ENCODE measurements at regions not wholly inside any gene's neighbourhood (a gene's known extent, or its start where the extent isn't known, plus 50 kb on each side); places are given as distances from the start of the nearest gene placed in this dataset.

GRCh38 chr2:45212953-45213635, 203.8 kb upstream of the SIX2 start:
- H3K4me1 Mint-ChIP-seq (ENCODE audit: low read depth), result no peaks in the 10 kb centered on the region
- H3K36me3 Mint-ChIP-seq (ENCODE audit: low read depth), result no peaks in the 10 kb centered on the region
- H3K27ac Mint-ChIP-seq, result no peak overlapping the region
- no peak for DNase-seq (ENCODE audit: low spot score)
- peaks cover 24% of the 10 kb centered on the region for H3K27me3 Mint-ChIP-seq (ENCODE audit: low read depth)
- no peak overlapping the region for H3K4me3 Mint-ChIP-seq
- H3K9me3 Mint-ChIP-seq, result no peaks in the 10 kb centered on the region

DNA sequence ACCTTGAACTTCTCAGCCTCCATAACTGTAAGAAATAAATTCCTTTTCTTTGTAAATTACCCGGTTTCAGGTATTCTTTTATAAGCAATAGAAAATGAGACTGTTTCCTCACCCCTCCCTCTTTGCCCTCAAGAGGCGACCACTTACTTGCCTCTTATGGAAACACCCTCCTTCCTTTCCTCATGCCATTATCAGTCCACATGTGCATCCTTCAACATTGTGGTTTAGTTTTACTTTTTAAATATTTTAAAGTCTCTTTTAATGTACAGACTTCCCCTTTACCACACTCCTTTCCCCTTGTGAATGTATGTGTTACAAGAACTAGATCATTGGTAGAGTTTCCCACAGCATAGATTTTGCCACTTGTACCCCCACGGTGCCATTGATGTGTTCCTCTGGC, 202.4 kb upstream of the SIX2 start:
- no peak overlapping the region for H3K4me3 Mint-ChIP-seq
- no peaks in the 10 kb centered on the region for H3K4me1 Mint-ChIP-seq (ENCODE audit: low read depth)
- H3K27me3 Mint-ChIP-seq (ENCODE audit: low read depth), result peaks cover 24% of the 10 kb centered on the region
- no peaks in the 10 kb centered on the region for H3K36me3 Mint-ChIP-seq (ENCODE audit: low read depth)
- H3K9me3 Mint-ChIP-seq, result no peaks in the 10 kb centered on the region
- no peak for DNase-seq (ENCODE audit: low spot score)
- H3K27ac Mint-ChIP-seq, result no peak overlapping the region

- H3K36me3 Mint-ChIP-seq (ENCODE audit: low read depth), result no peaks in the 10 kb centered on the region
- no peak overlapping the region for H3K4me3 Mint-ChIP-seq
- H3K27me3 Mint-ChIP-seq (ENCODE audit: low read depth), result peaks cover 23% of the 10 kb centered on the region
Observed at GRCh38 chr2:45210462-45211195, 201.4 kb upstream of the SIX2 start.

DNA sequence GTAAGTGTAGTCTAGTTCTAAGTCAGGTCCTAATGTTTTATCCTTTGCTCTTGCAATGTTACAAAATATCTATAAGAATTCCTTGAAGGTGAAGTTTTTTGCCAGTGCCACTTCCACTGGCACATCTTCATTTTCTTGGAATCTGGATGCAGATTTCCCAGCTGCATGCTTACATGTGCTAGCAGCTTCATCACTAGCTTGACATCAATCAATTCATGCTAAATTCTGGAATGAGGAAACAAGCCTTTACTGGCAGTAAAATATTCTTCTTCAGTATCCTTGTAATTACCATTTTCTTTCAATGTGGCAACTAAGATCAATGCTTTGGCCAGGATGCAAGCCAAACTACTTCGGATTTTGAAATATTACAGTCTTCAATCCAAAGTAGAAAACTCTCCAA, 200.6 kb upstream of the SIX2 start:
- H3K27ac Mint-ChIP-seq, result no peak overlapping the region
- no peak overlapping the region for H3K4me3 Mint-ChIP-seq
- no peaks in the 10 kb centered on the region for H3K36me3 Mint-ChIP-seq (ENCODE audit: low read depth)
- H3K27me3 Mint-ChIP-seq (ENCODE audit: low read depth), result peaks cover 22% of the 10 kb centered on the region
- no peaks in the 10 kb centered on the region for H3K4me1 Mint-ChIP-seq (ENCODE audit: low read depth)
- H3K9me3 Mint-ChIP-seq, result no peaks in the 10 kb centered on the region
- DNase-seq (ENCODE audit: low spot score), result no peak

More at GRCh38 chr2:45210462-45211195, 201.4 kb upstream of the SIX2 start:
- H3K27ac Mint-ChIP-seq, result no peak overlapping the region
- DNase-seq (ENCODE audit: low spot score), result no peak
- no peaks in the 10 kb centered on the region for H3K4me1 Mint-ChIP-seq (ENCODE audit: low read depth)
- H3K9me3 Mint-ChIP-seq, result no peaks in the 10 kb centered on the region

DNA sequence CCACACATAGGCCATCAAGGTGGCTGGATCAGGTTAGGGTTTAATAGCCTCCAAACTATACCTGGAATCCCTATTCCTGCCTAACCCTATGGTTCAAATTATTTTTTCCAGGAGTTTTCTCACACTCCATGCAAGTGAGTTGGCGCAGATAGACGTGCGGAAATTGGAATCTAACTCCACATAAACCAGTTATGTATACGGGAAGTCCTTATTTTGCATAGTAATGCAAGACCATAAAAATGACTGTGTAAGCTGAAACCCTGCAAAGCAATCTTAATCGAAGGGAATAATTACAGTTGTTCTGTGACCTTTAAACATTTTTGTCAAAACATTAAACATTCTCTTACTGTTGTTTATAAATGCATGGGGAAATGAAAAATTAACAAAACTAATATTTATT, 200.1 kb upstream of the SIX2 start:
- H3K4me1 Mint-ChIP-seq (ENCODE audit: low read depth), result no peaks in the 10 kb centered on the region
- H3K4me3 Mint-ChIP-seq, result no peak overlapping the region
- H3K27ac Mint-ChIP-seq, result no peak overlapping the region
- H3K36me3 Mint-ChIP-seq (ENCODE audit: low read depth), result no peaks in the 10 kb centered on the region
- no peak for DNase-seq (ENCODE audit: low spot score)
- no peaks in the 10 kb centered on the region for H3K9me3 Mint-ChIP-seq
- H3K27me3 Mint-ChIP-seq (ENCODE audit: low read depth), result peaks cover 23% of the 10 kb centered on the region

GRCh38 chr2:45207101-45207500, 197.8 kb upstream of the SIX2 start:
- Mint-ChIP-seq H3K27ac (no peak overlapping the region), H3K27me3 (ENCODE audit: low read depth) (peaks cover 30% of the 10 kb centered on the region), H3K36me3 (ENCODE audit: low read depth) (no peaks in the 10 kb centered on the region), H3K9me3 (no peaks in the 10 kb centered on the region), H3K4me1 (ENCODE audit: low read depth) (peaks cover 5% of the 10 kb centered on the region), H3K4me3 (no peak overlapping the region)
- no peak for DNase-seq (ENCODE audit: low spot score)

- Mint-ChIP-seq H3K9me3 (no peaks in the 10 kb centered on the region), H3K27ac (no peak overlapping the region), H3K36me3 (ENCODE audit: low read depth) (no peaks in the 10 kb centered on the region)
Observed at GRCh38 chr2:45205985-45206384, 196.7 kb upstream of the SIX2 start.

DNA sequence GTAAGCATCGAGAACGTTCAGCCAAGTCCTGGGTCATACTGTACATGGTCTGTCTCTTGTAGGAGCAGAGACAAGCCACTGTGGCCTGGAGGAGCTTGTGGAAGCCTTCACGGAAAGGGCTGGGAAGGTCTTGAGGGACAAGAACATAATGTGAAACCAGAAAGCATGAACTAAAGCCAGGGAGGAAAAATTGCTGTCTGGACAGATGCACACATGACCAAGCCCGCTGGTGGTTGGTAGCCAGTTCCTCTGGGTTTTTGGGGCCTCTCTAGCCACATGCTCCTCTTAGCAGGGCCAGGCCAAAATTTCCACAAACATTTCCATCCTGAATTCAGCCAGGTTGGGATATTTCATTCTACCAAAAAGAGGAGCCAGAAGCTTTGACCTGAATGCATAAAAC, 196.2 kb upstream of the SIX2 start:
- Mint-ChIP-seq H3K9me3 (no peaks in the 10 kb centered on the region), H3K27ac (no peak overlapping the region), H3K4me1 (ENCODE audit: low read depth) (peaks cover 5% of the 10 kb centered on the region), H3K4me3 (no peak overlapping the region), H3K36me3 (ENCODE audit: low read depth) (no peaks in the 10 kb centered on the region), H3K27me3 (ENCODE audit: low read depth) (peaks cover 22% of the 10 kb centered on the region)
- DNase-seq (ENCODE audit: low spot score), result no peak

More at GRCh38 chr2:45205985-45206384, 196.7 kb upstream of the SIX2 start:
- no peak for DNase-seq (ENCODE audit: low spot score)
- Mint-ChIP-seq H3K4me1 (ENCODE audit: low read depth) (peaks cover 5% of the 10 kb centered on the region), H3K4me3 (no peak overlapping the region), H3K27me3 (ENCODE audit: low read depth) (peaks cover 26% of the 10 kb centered on the region)

- H3K36me3 Mint-ChIP-seq (ENCODE audit: low read depth), result no peaks in the 10 kb centered on the region
- peaks cover 5% of the 10 kb centered on the region for H3K4me1 Mint-ChIP-seq (ENCODE audit: low read depth)
Observed at GRCh38 chr2:45203400-45203799, 194.1 kb upstream of the SIX2 start.

DNA sequence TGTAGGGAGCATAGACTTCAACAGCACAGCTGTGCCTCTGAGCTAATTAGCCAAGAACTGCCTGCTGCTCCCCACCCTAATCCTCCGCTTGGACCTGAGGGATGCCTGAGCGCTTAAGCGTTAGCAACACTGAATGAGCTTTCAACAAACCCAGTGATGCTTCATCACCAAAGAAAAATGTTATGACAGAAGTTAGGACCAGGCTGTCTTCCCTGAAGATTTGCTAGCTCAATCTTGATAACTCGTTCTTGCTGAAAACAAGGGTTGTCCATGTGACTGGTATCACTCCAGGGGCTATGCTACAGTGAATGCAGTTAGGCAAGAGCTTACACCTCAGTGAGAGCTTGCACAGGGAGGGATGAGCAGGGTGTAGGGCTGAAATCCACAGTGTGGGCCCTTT, 190.7 kb upstream of the SIX2 start:
- Mint-ChIP-seq H3K4me3 (no peak overlapping the region), H3K9me3 (no peaks in the 10 kb centered on the region), H3K36me3 (ENCODE audit: low read depth) (no peaks in the 10 kb centered on the region), H3K27ac (no peak overlapping the region), H3K4me1 (ENCODE audit: low read depth) (peaks cover 5% of the 10 kb centered on the region), H3K27me3 (ENCODE audit: low read depth) (peaks cover 30% of the 10 kb centered on the region)
- no peak for DNase-seq (ENCODE audit: low spot score)

More at GRCh38 chr2:45203400-45203799, 194.1 kb upstream of the SIX2 start:
- Mint-ChIP-seq H3K27ac (no peak overlapping the region), H3K27me3 (ENCODE audit: low read depth) (peaks cover 22% of the 10 kb centered on the region), H3K4me3 (no peak overlapping the region), H3K9me3 (no peaks in the 10 kb centered on the region)
- DNase-seq (ENCODE audit: low spot score), result no peak

DNA sequence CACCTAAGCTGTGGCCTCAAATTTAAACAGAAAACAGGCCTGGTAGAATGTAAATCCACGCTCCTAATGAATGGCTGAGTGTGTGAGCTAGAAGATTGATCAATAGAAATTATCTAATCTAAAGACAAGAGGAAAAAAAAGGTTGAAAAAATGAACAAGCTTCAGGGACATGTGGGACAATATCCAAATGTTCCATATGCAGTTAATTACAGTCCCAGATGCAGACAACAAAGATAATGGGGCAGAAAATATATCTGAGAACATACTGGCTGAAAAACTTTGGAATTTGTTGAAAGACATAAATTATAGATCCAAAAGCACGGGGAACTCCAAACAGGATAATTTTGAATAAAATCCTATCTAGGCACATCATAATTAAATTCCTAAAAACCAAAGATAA, 186.7 kb upstream of the SIX2 start:
- H3K27me3 Mint-ChIP-seq (ENCODE audit: low read depth), result peaks cover 13% of the 10 kb centered on the region
- DNase-seq (ENCODE audit: low spot score), result no peak
- H3K36me3 Mint-ChIP-seq (ENCODE audit: low read depth), result no peaks in the 10 kb centered on the region

GRCh38 chr2:45194596-45194995, 185.3 kb upstream of the SIX2 start:
- no peak for DNase-seq (ENCODE audit: low spot score)
- Mint-ChIP-seq H3K4me3 (no peak overlapping the region), H3K9me3 (no peaks in the 10 kb centered on the region), H3K27ac (no peak overlapping the region), H3K36me3 (ENCODE audit: low read depth) (no peaks in the 10 kb centered on the region), H3K4me1 (ENCODE audit: low read depth) (no peaks in the 10 kb centered on the region), H3K27me3 (ENCODE audit: low read depth) (peaks cover 13% of the 10 kb centered on the region)

More for the DNA sequence above, 186.7 kb upstream of the SIX2 start:
- Mint-ChIP-seq H3K4me3 (no peak overlapping the region), H3K27ac (no peak overlapping the region), H3K9me3 (no peaks in the 10 kb centered on the region), H3K4me1 (ENCODE audit: low read depth) (no peaks in the 10 kb centered on the region)

GRCh38 chr2:45193581-45193980, 184.3 kb upstream of the SIX2 start:
- Mint-ChIP-seq H3K4me1 (ENCODE audit: low read depth) (no peaks in the 10 kb centered on the region), H3K4me3 (no peak overlapping the region), H3K9me3 (no peaks in the 10 kb centered on the region)

DNA sequence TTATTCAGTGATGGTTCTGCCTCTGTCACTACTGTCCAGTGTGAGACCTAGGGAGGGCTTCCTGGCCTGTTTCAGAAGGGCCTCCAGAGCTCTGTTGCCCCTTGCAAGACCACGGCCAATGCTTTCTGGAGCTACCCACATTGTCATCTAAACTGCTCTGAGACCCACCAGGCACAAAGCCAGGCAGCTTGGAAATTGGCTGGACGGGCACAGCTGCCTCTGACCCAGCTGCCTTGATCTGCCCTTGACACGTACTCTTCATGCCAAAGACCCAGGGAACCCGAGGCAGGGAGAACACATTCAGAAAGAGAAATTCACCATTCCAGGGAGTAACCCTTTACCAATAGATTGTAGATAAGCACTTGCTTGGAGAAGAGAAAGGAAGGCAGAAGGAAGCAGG, 183.7 kb upstream of the SIX2 start:
- peaks cover 13% of the 10 kb centered on the region for H3K27me3 Mint-ChIP-seq (ENCODE audit: low read depth)
- no peaks in the 10 kb centered on the region for H3K36me3 Mint-ChIP-seq (ENCODE audit: low read depth)
- DNase-seq (ENCODE audit: low spot score), result no peak
- no peaks in the 10 kb centered on the region for H3K9me3 Mint-ChIP-seq
- H3K4me3 Mint-ChIP-seq, result no peak overlapping the region
- H3K4me1 Mint-ChIP-seq (ENCODE audit: low read depth), result no peaks in the 10 kb centered on the region
- H3K27ac Mint-ChIP-seq, result no peak overlapping the region

More at GRCh38 chr2:45193581-45193980, 184.3 kb upstream of the SIX2 start:
- Mint-ChIP-seq H3K27ac (no peak overlapping the region), H3K27me3 (ENCODE audit: low read depth) (peaks cover 13% of the 10 kb centered on the region), H3K36me3 (ENCODE audit: low read depth) (no peaks in the 10 kb centered on the region)
- DNase-seq (ENCODE audit: low spot score), result no peak
